H1 (cell line): ENCODE measurements at regions not wholly inside any gene's neighbourhood (a gene's known extent, or its start where the extent isn't known, plus 50 kb on each side); places are given as distances from the start of the nearest gene placed in this dataset.

ENCODE experiments used
- CTCF ChIA-PET: fragments of 300-600 bp; sonication (Branson Sonifier 250); formaldehyde crosslinking; loops from one replicate; lab custom pipeline; 2021; ENCODE audit not compliant: partially characterized antibody; lab: Charles Lee
- POLR2A ChIA-PET: fragments of 300-600 bp; sonication (Branson Sonifier 250); formaldehyde crosslinking; loops from one replicate; lab custom pipeline; 2021; ENCODE audit warnings: inconsistent platforms; ENCODE audit not compliant: partially characterized antibody; lab: Charles Lee
- DNase-seq, 2 experiments: peaks; one replicate each; pipeline versions ENCODE4 v3.0.0 to v3.0.0-alpha.2; 2010 to 2022; ENCODE audit warnings: low spot score in 2 of 2, low read depth in 1 of 2, mixed read lengths in 1 of 2
- FAIRE-seq: peaks from 2 replicates; lab custom pipeline; 2011; peaks lifted over from hg19 to GRCh38; lab: Jason Lieb, UNC
- H2AFZ ChIP-seq: 2 replicates; pipeline ENCODE4 v1.8.1; 2012; ENCODE audit warnings: low read length, inconsistent platforms
- H2AK5ac ChIP-seq: 2 replicates; pipeline ENCODE4 v1.6.1; 2013; ENCODE audit warnings: low read depth, low read length
- H2BK120ac ChIP-seq: replicated peaks from 2 replicates; pipeline ENCODE3; 2013; ENCODE audit warnings: low read depth, low read length, inconsistent platforms
- H2BK12ac ChIP-seq: 2 replicates; pipeline ENCODE4 v1.6.1; 2013; ENCODE audit warnings: low read depth, low read length
- H2BK15ac ChIP-seq: 2 replicates; pipeline ENCODE4 v1.6.1; 2013; ENCODE audit warnings: low read length
- H2BK20ac ChIP-seq: 2 replicates; pipeline ENCODE4 v1.6.1; 2013; ENCODE audit warnings: low read length
- H2BK5ac ChIP-seq: 2 replicates; pipeline ENCODE4 v1.6.1; 2013; ENCODE audit warnings: low read depth, low read length
- H3K14ac ChIP-seq: 2 replicates; pipeline ENCODE4 v1.6.1; 2013; ENCODE audit warnings: inconsistent platforms; ENCODE audit not compliant: insufficient read length
- H3K18ac ChIP-seq: 2 replicates; pipeline ENCODE4 v1.6.1; 2013; ENCODE audit warnings: low read length; ENCODE audit errors: extremely low read depth
- H3K23ac ChIP-seq: 2 replicates; pipeline ENCODE4 v1.6.1; 2013; ENCODE audit warnings: inconsistent platforms; ENCODE audit not compliant: insufficient read length
- H3K23me2 ChIP-seq: 2 replicates; pipeline ENCODE4 v1.6.1; 2013; ENCODE audit warnings: low read depth, low read length
- H3K27ac ChIP-seq: 2 replicates; pipeline ENCODE4 v1.6.1; 2011; ENCODE audit warnings: low read depth, low read length, inconsistent platforms
- H3K27me3 ChIP-seq, 4 experiments: replicated peaks in 1 of 4; 1 replicate in 1 of 4; 2 replicates in 3 of 4; pipeline versions ENCODE4 v1.6.1 to v1.8.1; 2011 to 2013; ENCODE audit warnings: low read length in 3 of 4, mild to moderate bottlenecking in 3 of 4, inconsistent platforms in 2 of 4, mixed read lengths in 2 of 4, moderate library complexity in 1 of 4; ENCODE audit not compliant: control insufficient read depth in 3 of 4, insufficient read depth in 3 of 4; ENCODE audit errors: extremely low read depth in 1 of 4
- H3K36me3 ChIP-seq, 4 experiments: 2 replicates each; pipeline versions ENCODE4 v1.6.1 to v1.8.1; 2011 to 2013; ENCODE audit warnings: mild to moderate bottlenecking in 4 of 4, low read length in 3 of 4, moderate library complexity in 2 of 4, control low read depth in 1 of 4, inconsistent platforms in 1 of 4; ENCODE audit not compliant: insufficient read depth in 4 of 4, control insufficient read depth in 2 of 4
- H3K4ac ChIP-seq: replicated peaks from 2 replicates; pipeline ENCODE3; 2013; ENCODE audit warnings: low read length, low read depth, mixed read lengths, inconsistent platforms; ENCODE audit not compliant: insufficient read length
- H3K4me1 ChIP-seq, 4 experiments: replicated peaks in 1 of 4; 1 replicate in 1 of 4; 2 replicates in 3 of 4; pipeline versions ENCODE4 v1.6.1 to v1.8.1; 2011 to 2013; ENCODE audit warnings: low read length in 3 of 4, inconsistent platforms in 2 of 4, mixed read lengths in 1 of 4; ENCODE audit not compliant: insufficient read depth in 4 of 4, control insufficient read depth in 3 of 4
- H3K4me2 ChIP-seq, 2 experiments: 2 replicates each; pipeline versions ENCODE4 v1.6.1 to v1.8.1; 2011 to 2013; ENCODE audit warnings: low read depth in 2 of 2, low read length in 2 of 2, control low read depth in 1 of 2, inconsistent platforms in 1 of 2, mild to moderate bottlenecking in 1 of 2; ENCODE audit not compliant: insufficient read depth in 1 of 2
- H3K4me3 ChIP-seq, 4 experiments: fragments of 200-600, 300-600 bp in 1 of 4; sonication (generic), shearing (Covaris generic), sonication (Bioruptor Twin) in 1 of 4; 2 replicates each; pipeline versions ENCODE4 v1.5.1 to v1.8.1; 2011 to 2016; ENCODE audit warnings: low read length in 4 of 4, low read depth in 3 of 4, control low read depth in 2 of 4, inconsistent platforms in 2 of 4, mild to moderate bottlenecking in 2 of 4, mixed read lengths in 1 of 4, moderate library complexity in 1 of 4; ENCODE audit not compliant: insufficient read depth in 2 of 4; ENCODE audit errors: extremely low read depth in 1 of 4
- H3K56ac ChIP-seq: replicated peaks from 2 replicates; pipeline ENCODE3; 2013; ENCODE audit warnings: low read depth, mild to moderate bottlenecking, mixed read lengths, low read length, inconsistent platforms; ENCODE audit not compliant: insufficient read length
- H3K79me1 ChIP-seq: 2 replicates; pipeline ENCODE4 v1.6.1; 2013; ENCODE audit warnings: low read depth, low read length, control low read depth
- H3K79me2 ChIP-seq, 2 experiments: 2 replicates each; pipeline versions ENCODE4 v1.6.1 to v1.8.1; 2012 to 2013; ENCODE audit warnings: low read length in 2 of 2, mild to moderate bottlenecking in 2 of 2, inconsistent platforms in 1 of 2; ENCODE audit not compliant: insufficient read depth in 2 of 2, control insufficient read depth in 1 of 2
- H3K9ac ChIP-seq, 4 experiments: replicated peaks in 1 of 4; 1 replicate in 1 of 4; 2 replicates in 3 of 4; pipeline versions ENCODE4 v1.6.1 to v1.8.1; 2011 to 2013; ENCODE audit warnings: low read depth in 3 of 4, low read length in 3 of 4, control low read depth in 2 of 4, mild to moderate bottlenecking in 2 of 4, moderate library complexity in 2 of 4, inconsistent platforms in 1 of 4; ENCODE audit errors: extremely low read depth in 1 of 4
- H3K9me3 ChIP-seq, 2 experiments: 2 replicates each; pipeline versions ENCODE4 v1.6.1 to v1.8.1; 2012 to 2013; ENCODE audit warnings: mild to moderate bottlenecking in 2 of 2, moderate library complexity in 2 of 2, control low read depth in 1 of 2, inconsistent platforms in 1 of 2, low read depth in 1 of 2, low read length in 1 of 2, mixed read lengths in 1 of 2; ENCODE audit not compliant: insufficient read depth in 2 of 2
- H4K20me1 ChIP-seq, 2 experiments: replicated peaks in 1 of 2; 2 replicates each; pipeline versions ENCODE3 to v1.8.1; 2011 to 2013; ENCODE audit warnings: inconsistent platforms in 2 of 2, low read length in 2 of 2, mild to moderate bottlenecking in 1 of 2; ENCODE audit not compliant: insufficient read depth in 2 of 2, control insufficient read depth in 1 of 2
- H4K5ac ChIP-seq: 2 replicates; pipeline ENCODE4 v1.6.1; 2013; ENCODE audit warnings: low read length, low read depth, mixed read lengths, inconsistent platforms; ENCODE audit not compliant: insufficient read length
- H4K8ac ChIP-seq: 2 replicates; pipeline ENCODE4 v1.8.0; 2013; ENCODE audit warnings: mild to moderate bottlenecking, moderate library complexity, low read length, inconsistent platforms; ENCODE audit not compliant: insufficient read depth; ENCODE audit errors: extremely low read depth
- H4K91ac ChIP-seq: replicated peaks from 2 replicates; pipeline ENCODE3; 2013; ENCODE audit warnings: low read length, mixed read lengths, inconsistent platforms; ENCODE audit not compliant: insufficient read length
- CREB1 ChIP-seq: IDR thresholded peaks from 2 replicates; pipeline ENCODE4 v1.6.1; 2012; ENCODE audit warnings: inconsistent platforms
- EGR1 ChIP-seq: IDR thresholded peaks from 2 replicates; pipeline ENCODE4 v1.6.1; 2011; ENCODE audit warnings: low read depth, low read length, borderline replicate concordance
- KDM4A ChIP-seq: IDR thresholded peaks from one replicate; pipeline ENCODE4 v1.7.1; 2012; ENCODE audit warnings: low read depth, mild to moderate bottlenecking, moderate library complexity, low read length, inconsistent platforms; ENCODE audit not compliant: severe bottlenecking
- SIN3A ChIP-seq, 2 experiments: IDR thresholded peaks in 1 of 2; conservative IDR thresholded peaks in 1 of 2; 2 replicates each; pipeline ENCODE4 v1.6.1; 2011 to 2012; ENCODE audit warnings: low read length in 2 of 2, improper control_type of control experiment in 1 of 2, low read depth in 1 of 2, mild to moderate bottlenecking in 1 of 2
- WGBS, 2 experiments: shearing (Covaris generic) in 1 of 2; methylation state at CpG; one replicate each; pipeline versions ENCODE4 v1.1.6 to v1.1.7; 2013 to 2015; ENCODE audit warnings: low lambda C conversion rate in 2 of 2, mixed read lengths in 2 of 2, inconsistent platforms in 1 of 2, low coverage in 1 of 2, missing lambda C conversion rate in 1 of 2; ENCODE audit not compliant: insufficient replicate concordance in 2 of 2, insufficient coverage in 1 of 2, insufficient read length in 1 of 2; ENCODE audit errors: extremely low coverage in 1 of 2, missing lambda C conversion rate in 1 of 2; 5-methylcytosine and 5-hydroxymethylcytosine counted together

DNA sequence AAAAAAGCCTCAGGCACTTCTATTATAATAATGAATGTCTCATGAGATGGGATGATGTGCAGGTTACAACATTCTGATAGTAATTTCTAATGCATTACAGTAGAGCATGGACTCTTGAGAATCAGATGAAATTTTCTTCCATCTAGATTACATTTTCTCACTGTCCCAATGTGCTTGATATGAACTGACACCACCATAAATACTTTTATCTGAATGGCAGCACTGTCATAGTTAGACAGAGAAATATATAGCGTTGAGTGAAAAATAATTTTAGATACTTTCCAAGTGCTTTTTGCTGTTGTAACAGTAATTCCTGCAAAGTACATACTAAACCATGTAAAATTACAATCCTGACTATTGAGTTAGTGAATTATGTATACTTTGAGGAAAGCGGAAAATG is 630.1 kb downstream of the BRINP3 start:
- WGBS, 2 experiments = 91% methylated on average over 2 of the region's 2 CpGs; no CpG with 5 or more reads in 1 of the 2 experiments
- Histone ChIP-seq H3K23ac (no peak overlapping the region), H4K20me1 (no peaks in the 10 kb centered on the region), H2BK20ac (no peak overlapping the region), H3K9ac (no peak overlapping the region), H3K56ac (no peak overlapping the region), H3K27me3 (no peaks in the 10 kb centered on the region), H2BK120ac (no peak overlapping the region), H3K4me2 (no peak overlapping the region), H3K4ac (no peak overlapping the region), H3K9me3 (no peaks in the 10 kb centered on the region), H3K4me3 (no peak overlapping the region), H3K79me1 (no peaks in the 10 kb centered on the region), H3K27ac (no peak overlapping the region), H2AFZ (no peak overlapping the region), H3K23me2 (no peaks in the 10 kb centered on the region), H3K36me3 (no peaks in the 10 kb centered on the region), H2AK5ac (no peak overlapping the region), H4K8ac (no peak overlapping the region), H3K79me2 (no peaks in the 10 kb centered on the region), H4K91ac (no peak overlapping the region), H3K4me1 (no peaks in the 10 kb centered on the region), H3K18ac (no peak overlapping the region), H4K5ac (no peak overlapping the region), H2BK12ac (no peak overlapping the region), H3K14ac (no peak overlapping the region), H2BK5ac (no peak overlapping the region), H2BK15ac (no peak overlapping the region)
- TF ChIP-seq CREB1 = no peak
- no peak for TF ChIP-seq KDM4A
- TF ChIP-seq SIN3A (conservative IDR thresholded peaks at IDR 0.05 in 1 of 2, IDR thresholded peaks at IDR 0.05 in 1 of 2; ENCODE audit: low read depth in 1 of 2, low read length in 2 of 2) = no peak
- no peak for TF ChIP-seq EGR1
- no peak for DNase-seq
- FAIRE-seq = no peak
- ChIA-PET POLR2A (no interaction called here), CTCF (interaction anchor here (0.7 kb wide), 1 partner anchor 192 kb away, joined by 3 read pairs; no protein-coding TSS in a partner anchor)
